ENCODE measurements at regions not wholly inside any gene's neighbourhood (a gene's known extent, or its start where the extent isn't known, plus 50 kb on each side); places are given as distances from the start of the nearest gene placed in this dataset.

DNA sequence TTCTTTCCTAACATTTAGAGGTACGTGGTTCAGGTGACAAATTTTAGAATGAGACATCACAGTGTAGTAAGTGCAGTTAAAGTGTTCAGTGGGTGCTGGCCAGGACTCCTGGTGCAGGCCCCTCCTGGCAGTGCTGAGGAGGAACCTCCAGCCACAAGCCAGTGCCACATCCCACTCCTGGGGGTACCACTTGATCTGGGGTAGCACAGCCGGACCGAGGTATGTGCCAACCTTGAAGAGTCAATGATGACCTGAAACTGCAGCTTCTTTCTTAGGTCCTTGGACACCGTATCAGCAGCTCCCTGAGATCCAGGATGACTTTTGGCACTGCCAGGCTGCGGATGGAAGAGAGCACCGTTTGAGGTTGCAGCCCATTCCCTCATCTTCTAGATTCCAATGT lies 310.4 kb upstream of the IRX4 start:
- Histone ChIP-seq H3K36me3 (ENCODE audit: insufficient read depth, low read length) (no peaks in the 10 kb centered on the region), H3K79me2 (ENCODE audit: control insufficient read depth, insufficient read depth, low read length, unreplicated experiment) (no peaks in the 10 kb centered on the region), H3K4me3 (ENCODE audit: low read depth, low read length) (no peak overlapping the region), H3K27me3 (ENCODE audit: insufficient read depth, low read length) (peaks cover 10% of the 10 kb centered on the region), H3K27ac (ENCODE audit: low read depth, low read length) (no peak overlapping the region), H3K4me1 (ENCODE audit: control insufficient read depth, insufficient read depth, low read length, unreplicated experiment) (no peaks in the 10 kb centered on the region), H2AFZ (ENCODE audit: low read length, unreplicated experiment) (no peak overlapping the region)

DNA sequence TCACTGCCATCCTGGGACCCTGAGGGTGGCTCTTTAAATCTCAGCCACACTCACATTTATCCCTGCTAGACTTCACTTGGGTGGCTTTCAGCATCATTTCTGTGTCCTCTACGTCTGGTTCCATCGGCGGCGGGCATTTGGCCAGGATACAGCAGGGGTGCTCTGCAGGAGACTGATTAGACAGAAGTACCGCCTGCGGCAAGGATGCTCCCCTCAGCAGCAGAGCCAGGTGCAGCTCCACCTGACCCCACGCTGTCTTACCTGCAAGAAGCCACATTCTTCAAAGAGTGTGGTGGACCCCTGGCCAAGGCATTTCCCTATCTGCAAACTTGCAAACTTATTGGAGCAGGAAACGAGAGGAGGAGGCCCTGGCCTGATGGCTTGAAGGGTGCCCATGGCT lies 309.8 kb upstream of the IRX4 start:
- Histone ChIP-seq H3K36me3 (ENCODE audit: insufficient read depth, low read length) (no peaks in the 10 kb centered on the region), H3K4me3 (ENCODE audit: low read depth, low read length) (no peak overlapping the region), H3K27me3 (ENCODE audit: insufficient read depth, low read length) (peaks cover 7% of the 10 kb centered on the region), H2AFZ (ENCODE audit: low read length, unreplicated experiment) (no peak overlapping the region), H3K4me1 (ENCODE audit: control insufficient read depth, insufficient read depth, low read length, unreplicated experiment) (no peaks in the 10 kb centered on the region), H3K79me2 (ENCODE audit: control insufficient read depth, insufficient read depth, low read length, unreplicated experiment) (no peaks in the 10 kb centered on the region), H3K27ac (ENCODE audit: low read depth, low read length) (no peak overlapping the region)

DNA sequence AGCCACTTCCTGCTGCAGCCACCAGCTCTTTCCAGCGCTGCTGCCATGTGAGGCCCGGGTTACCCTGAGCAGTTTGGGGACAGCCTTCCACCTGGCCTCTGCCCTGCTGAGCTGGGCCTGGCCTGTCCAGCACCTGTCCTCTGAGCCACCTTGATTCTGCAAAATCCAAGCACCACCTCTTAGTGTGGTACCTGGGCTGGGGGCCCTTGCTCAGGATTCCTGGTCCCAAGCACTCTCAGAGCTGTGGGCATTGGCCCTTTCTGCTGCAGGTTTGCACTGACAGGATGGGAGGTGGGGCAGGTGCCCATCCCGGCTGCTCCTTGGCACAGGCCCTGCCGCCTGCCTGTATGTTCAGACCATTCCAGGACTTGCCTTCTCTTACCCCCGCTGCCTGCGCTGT lies 309.2 kb upstream of the IRX4 start:
- Histone ChIP-seq H3K27ac (ENCODE audit: low read depth, low read length) (no peak overlapping the region), H3K79me2 (ENCODE audit: control insufficient read depth, insufficient read depth, low read length, unreplicated experiment) (no peaks in the 10 kb centered on the region), H3K36me3 (ENCODE audit: insufficient read depth, low read length) (no peaks in the 10 kb centered on the region), H3K4me1 (ENCODE audit: control insufficient read depth, insufficient read depth, low read length, unreplicated experiment) (no peaks in the 10 kb centered on the region), H2AFZ (ENCODE audit: low read length, unreplicated experiment) (no peak overlapping the region), H3K4me3 (ENCODE audit: low read depth, low read length) (no peak overlapping the region), H3K27me3 (ENCODE audit: insufficient read depth, low read length) (peaks cover 4% of the 10 kb centered on the region)

DNA sequence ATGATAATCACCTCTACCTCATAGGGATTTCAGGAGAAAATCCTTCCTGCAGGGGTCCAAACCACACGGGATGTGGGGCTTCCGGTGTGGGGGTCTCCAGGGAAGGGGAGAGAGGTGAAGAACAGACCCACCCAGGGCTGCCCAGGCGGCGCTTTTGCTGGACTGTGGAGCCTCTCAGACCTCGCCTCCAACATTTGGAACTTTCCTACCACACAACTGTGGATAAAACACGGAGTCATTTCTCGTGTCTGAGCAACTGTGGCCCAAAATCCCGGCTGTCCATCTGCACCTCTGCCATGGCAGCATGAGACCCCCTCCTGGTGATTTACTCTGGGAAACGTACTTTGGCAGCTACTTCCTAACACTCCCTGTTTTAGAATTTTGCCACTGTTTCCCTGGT lies 307.8 kb upstream of the IRX4 start:
- no peaks in the 10 kb centered on the region for H3K4me1 ChIP-seq (ENCODE audit: control insufficient read depth, insufficient read depth, low read length, unreplicated experiment)
- H3K27ac ChIP-seq (ENCODE audit: low read depth, low read length): no peak overlapping the region

DNA sequence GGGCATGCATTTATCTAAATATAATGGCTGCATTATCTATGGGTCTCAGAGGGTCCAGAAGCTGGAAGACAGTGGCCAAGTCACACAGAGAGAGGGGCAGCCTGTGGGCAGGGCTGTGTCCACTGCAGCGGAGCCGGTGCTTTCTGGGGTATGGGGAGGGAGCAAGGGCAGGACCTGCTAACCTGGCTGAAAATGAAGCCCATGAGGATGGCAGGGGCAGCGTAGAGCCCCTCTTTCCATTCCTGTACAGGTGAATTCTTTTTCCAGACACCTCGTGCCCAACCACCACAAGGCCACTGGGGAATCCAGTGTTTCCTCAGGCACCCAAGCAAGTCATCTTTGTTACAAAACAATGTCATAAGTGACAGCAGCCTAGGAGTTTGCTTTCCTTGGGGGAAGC lies 305.9 kb upstream of the IRX4 start:
- Histone ChIP-seq H3K4me3 (ENCODE audit: low read depth, low read length) (no peak overlapping the region), H2AFZ (ENCODE audit: low read length, unreplicated experiment) (no peak overlapping the region), H3K36me3 (ENCODE audit: insufficient read depth, low read length) (no peaks in the 10 kb centered on the region), H3K27me3 (ENCODE audit: insufficient read depth, low read length) (peaks cover 9% of the 10 kb centered on the region), H3K27ac (ENCODE audit: low read depth, low read length) (no peak overlapping the region), H3K4me1 (ENCODE audit: control insufficient read depth, insufficient read depth, low read length, unreplicated experiment) (no peaks in the 10 kb centered on the region), H3K79me2 (ENCODE audit: control insufficient read depth, insufficient read depth, low read length, unreplicated experiment) (no peaks in the 10 kb centered on the region)

More for the DNA sequence above, 307.8 kb upstream of the IRX4 start:
- Histone ChIP-seq H3K27me3 (ENCODE audit: insufficient read depth, low read length) (peaks cover 4% of the 10 kb centered on the region), H2AFZ (ENCODE audit: low read length, unreplicated experiment) (no peak overlapping the region), H3K4me3 (ENCODE audit: low read depth, low read length) (no peak overlapping the region), H3K36me3 (ENCODE audit: insufficient read depth, low read length) (no peaks in the 10 kb centered on the region), H3K79me2 (ENCODE audit: control insufficient read depth, insufficient read depth, low read length, unreplicated experiment) (no peaks in the 10 kb centered on the region)

DNA sequence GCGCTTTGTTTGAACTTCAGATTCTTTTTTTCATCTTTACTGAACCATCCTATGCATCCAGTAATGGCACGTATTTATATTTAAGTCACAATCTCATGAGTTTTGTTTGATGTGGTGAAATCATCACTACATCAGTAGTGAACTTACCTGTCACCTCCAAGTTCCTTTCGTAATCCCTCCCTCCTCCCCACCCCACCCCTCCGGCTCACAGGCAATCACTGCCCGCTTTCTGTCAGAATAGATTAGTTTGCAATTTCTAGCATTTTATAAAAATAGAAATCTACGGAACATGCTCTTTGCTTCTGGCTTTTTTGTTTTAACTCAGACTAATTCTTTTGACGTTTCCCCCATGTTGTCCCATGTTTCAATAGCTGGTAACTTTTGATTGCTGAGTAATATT lies 305.4 kb upstream of the IRX4 start:
- Histone ChIP-seq H3K27me3 (ENCODE audit: insufficient read depth, low read length) (peaks cover 9% of the 10 kb centered on the region), H3K27ac (ENCODE audit: low read depth, low read length) (no peak overlapping the region), H3K36me3 (ENCODE audit: insufficient read depth, low read length) (no peaks in the 10 kb centered on the region)

DNA sequence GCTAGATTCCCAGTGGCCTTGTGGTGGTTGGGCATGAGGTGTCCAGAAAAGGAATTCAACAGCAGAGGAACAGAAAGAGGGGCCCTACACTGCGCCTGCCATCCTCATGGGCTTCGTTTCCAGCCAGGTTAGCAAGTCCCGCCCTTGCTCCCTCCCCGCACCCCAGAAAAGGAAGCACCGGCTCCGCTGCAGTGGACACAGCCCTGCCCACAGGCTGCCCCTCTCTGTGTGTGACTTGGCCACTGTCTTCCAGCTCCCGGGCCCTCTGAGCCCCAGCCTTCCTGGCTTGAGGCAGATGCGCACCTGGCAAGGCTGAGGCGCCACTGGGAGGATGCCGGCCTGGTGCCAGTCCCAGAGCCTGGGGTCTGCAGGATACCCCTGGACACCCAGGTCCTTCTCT lies 305.0 kb upstream of the IRX4 start:
- Histone ChIP-seq H3K4me3 (ENCODE audit: low read depth, low read length) (no peak overlapping the region), H3K36me3 (ENCODE audit: insufficient read depth, low read length) (no peaks in the 10 kb centered on the region), H3K27me3 (ENCODE audit: insufficient read depth, low read length) (peaks cover 9% of the 10 kb centered on the region), H2AFZ (ENCODE audit: low read length, unreplicated experiment) (no peak overlapping the region), H3K4me1 (ENCODE audit: control insufficient read depth, insufficient read depth, low read length, unreplicated experiment) (no peaks in the 10 kb centered on the region), H3K27ac (ENCODE audit: low read depth, low read length) (no peak overlapping the region), H3K79me2 (ENCODE audit: control insufficient read depth, insufficient read depth, low read length, unreplicated experiment) (no peaks in the 10 kb centered on the region)

More for the DNA sequence above, 305.4 kb upstream of the IRX4 start:
- Histone ChIP-seq H3K79me2 (ENCODE audit: control insufficient read depth, insufficient read depth, low read length, unreplicated experiment) (no peaks in the 10 kb centered on the region), H2AFZ (ENCODE audit: low read length, unreplicated experiment) (no peak overlapping the region), H3K4me3 (ENCODE audit: low read depth, low read length) (no peak overlapping the region), H3K4me1 (ENCODE audit: control insufficient read depth, insufficient read depth, low read length, unreplicated experiment) (no peaks in the 10 kb centered on the region)

DNA sequence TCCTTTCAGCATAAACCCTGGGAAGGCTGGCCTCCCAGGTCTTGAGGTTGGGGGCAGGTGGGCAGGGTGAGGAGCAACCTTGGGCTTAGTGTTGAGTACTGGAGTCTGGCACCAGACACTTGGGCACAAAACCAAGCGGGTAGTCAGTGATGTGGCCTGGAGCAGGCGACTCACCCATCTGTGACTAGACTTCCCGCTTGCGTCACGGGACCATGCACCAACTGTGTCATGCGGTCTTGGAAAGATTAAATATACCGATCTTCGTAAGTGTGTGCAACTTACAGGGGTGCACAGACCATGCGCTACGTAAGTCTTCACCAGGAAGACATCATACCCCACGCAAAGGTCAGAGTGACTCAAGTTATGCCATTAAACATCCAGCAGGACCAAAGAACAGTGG lies 304.4 kb upstream of the IRX4 start:
- Histone ChIP-seq H3K27ac (ENCODE audit: low read depth, low read length) (no peak overlapping the region), H3K79me2 (ENCODE audit: control insufficient read depth, insufficient read depth, low read length, unreplicated experiment) (no peaks in the 10 kb centered on the region), H3K4me3 (ENCODE audit: low read depth, low read length) (no peak overlapping the region), H3K36me3 (ENCODE audit: insufficient read depth, low read length) (no peaks in the 10 kb centered on the region), H3K27me3 (ENCODE audit: insufficient read depth, low read length) (peaks cover 9% of the 10 kb centered on the region), H2AFZ (ENCODE audit: low read length, unreplicated experiment) (no peak overlapping the region), H3K4me1 (ENCODE audit: control insufficient read depth, insufficient read depth, low read length, unreplicated experiment) (no peaks in the 10 kb centered on the region)

DNA sequence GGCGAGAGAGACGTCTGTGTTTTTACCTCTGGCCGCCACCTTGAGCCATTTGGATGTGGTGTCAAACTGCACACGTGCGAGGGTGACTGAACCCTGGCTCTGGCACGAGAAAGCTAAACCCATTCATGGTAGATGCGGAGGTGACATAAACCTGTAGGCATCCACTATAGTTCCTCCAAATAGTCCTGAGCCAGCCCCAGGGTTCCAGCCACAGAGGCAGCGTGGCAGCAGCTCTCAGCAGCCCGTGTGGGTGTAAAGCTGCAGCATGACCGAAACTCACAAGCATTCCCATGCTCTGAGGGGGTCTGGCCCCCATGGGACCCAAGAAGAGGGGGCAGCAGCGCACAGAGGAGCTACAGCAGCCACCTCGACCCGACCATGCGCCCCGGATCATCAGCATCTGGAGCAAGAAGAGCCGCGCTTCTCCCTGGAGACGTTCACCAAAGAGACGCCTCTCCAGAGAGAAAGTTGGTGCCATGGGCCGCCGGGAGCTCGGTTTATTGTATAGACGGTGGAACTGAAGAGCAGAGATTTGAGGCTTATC lies 303.8 kb upstream of the IRX4 start:
- H3K27ac ChIP-seq (ENCODE audit: low read depth, low read length): no peak overlapping the region
- H3K27me3 ChIP-seq (ENCODE audit: insufficient read depth, low read length): peaks cover 9% of the 10 kb centered on the region

DNA sequence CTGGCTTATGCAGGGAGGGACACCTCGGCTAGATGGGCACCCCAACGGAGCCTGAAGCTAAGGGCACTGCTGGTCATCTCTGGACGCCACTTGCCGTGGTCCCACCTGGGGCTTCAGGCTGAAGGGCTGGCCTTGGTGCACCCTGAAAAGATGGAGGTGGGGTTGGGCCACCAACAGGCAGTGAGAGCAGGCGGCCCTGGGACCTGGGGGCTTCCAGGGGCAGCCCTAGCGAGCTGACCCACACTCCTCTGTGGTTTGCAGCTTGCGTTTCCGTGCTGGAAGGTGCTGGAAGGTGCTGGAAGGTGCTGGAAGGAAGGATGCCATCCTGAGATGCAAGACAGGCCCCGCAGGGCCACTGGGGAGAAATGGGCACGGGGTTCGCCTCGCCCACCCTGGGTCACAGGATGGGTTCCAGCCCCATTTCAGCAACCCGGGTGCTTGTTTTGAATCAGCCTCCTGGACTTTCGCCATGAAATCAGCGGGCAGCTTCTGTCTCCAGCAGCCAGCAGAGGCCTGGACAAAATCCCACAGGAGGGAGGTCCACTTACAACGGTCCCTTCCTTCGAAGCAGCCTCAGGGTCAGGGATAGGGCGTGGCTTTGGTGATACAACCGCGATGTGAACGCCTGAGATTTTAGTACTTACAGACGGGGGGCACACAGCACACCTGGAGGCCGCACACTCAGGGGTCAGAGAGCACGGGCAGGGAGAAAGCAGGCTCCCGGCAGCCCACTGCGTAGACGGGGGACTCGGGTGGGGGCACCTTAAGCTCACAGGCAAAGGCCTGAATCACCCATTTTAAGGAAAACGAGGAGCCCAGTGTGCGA lies 303.1 kb upstream of the IRX4 start:
- Histone ChIP-seq H3K27me3 (ENCODE audit: insufficient read depth, low read length) (peaks cover 9% of the 10 kb centered on the region), H3K4me3 (ENCODE audit: low read depth, low read length) (no peak overlapping the region), H3K79me2 (ENCODE audit: control insufficient read depth, insufficient read depth, low read length, unreplicated experiment) (no peaks in the 10 kb centered on the region), H3K36me3 (ENCODE audit: insufficient read depth, low read length) (no peaks in the 10 kb centered on the region), H3K27ac (ENCODE audit: low read depth, low read length) (no peak overlapping the region), H2AFZ (ENCODE audit: low read length, unreplicated experiment) (no peak overlapping the region), H3K4me1 (ENCODE audit: control insufficient read depth, insufficient read depth, low read length, unreplicated experiment) (no peaks in the 10 kb centered on the region)

More for the DNA sequence above, 303.8 kb upstream of the IRX4 start:
- H2AFZ ChIP-seq (ENCODE audit: low read length, unreplicated experiment): no peak overlapping the region
- no peaks in the 10 kb centered on the region for H3K36me3 ChIP-seq (ENCODE audit: insufficient read depth, low read length)
- H3K4me1 ChIP-seq (ENCODE audit: control insufficient read depth, insufficient read depth, low read length, unreplicated experiment): no peaks in the 10 kb centered on the region
- H3K4me3 ChIP-seq (ENCODE audit: low read depth, low read length): no peak overlapping the region
- no peaks in the 10 kb centered on the region for H3K79me2 ChIP-seq (ENCODE audit: control insufficient read depth, insufficient read depth, low read length, unreplicated experiment)
